Stomach smooth muscle (tissue), 2 donors: ENCODE measurements at regions not wholly inside any gene's neighbourhood (a gene's known extent, or its start where the extent isn't known, plus 50 kb on each side); places are given as distances from the start of the nearest gene placed in this dataset.
A peak's percentile ranks its signal among the peaks of the same experiment; 100 is the strongest.

Source experiments
- H3K27ac ChIP-seq: one replicate; pipeline ENCODE4 v1.7.0; 2013; ENCODE audit warnings: mild to moderate bottlenecking, low read length, inconsistent platforms
- H3K27me3 ChIP-seq, 2 donors: one replicate each; pipeline ENCODE4 v1.7.0; 2013; ENCODE audit warnings: low read length in 2 of 2; ENCODE audit not compliant: insufficient read depth in 2 of 2, control insufficient read depth in 1 of 2
- H3K36me3 ChIP-seq, 2 donors: one replicate each; pipeline ENCODE4 v1.7.0; 2013; ENCODE audit warnings: low read length in 2 of 2; ENCODE audit not compliant: control insufficient read depth in 2 of 2, insufficient read depth in 2 of 2
- H3K4me1 ChIP-seq: one replicate; pipeline ENCODE4 v1.7.0; 2013; ENCODE audit warnings: low read length; ENCODE audit not compliant: control insufficient read depth, insufficient read depth
- H3K4me3 ChIP-seq, 2 donors: one replicate each; pipeline ENCODE4 v1.7.0; 2013; ENCODE audit warnings: low read length in 2 of 2
- H3K9ac ChIP-seq, 2 donors: one replicate each; pipeline ENCODE4 v1.7.0; 2013; ENCODE audit warnings: low read length in 2 of 2, mild to moderate bottlenecking in 1 of 2
- H3K9me3 ChIP-seq, 2 donors: one replicate each; pipeline ENCODE4 v1.7.0; 2013; ENCODE audit warnings: low read length in 2 of 2; ENCODE audit not compliant: control insufficient read depth in 2 of 2
- donor health status: healthy.
- donor health status: Pancreatic carcinoma.

DNA sequence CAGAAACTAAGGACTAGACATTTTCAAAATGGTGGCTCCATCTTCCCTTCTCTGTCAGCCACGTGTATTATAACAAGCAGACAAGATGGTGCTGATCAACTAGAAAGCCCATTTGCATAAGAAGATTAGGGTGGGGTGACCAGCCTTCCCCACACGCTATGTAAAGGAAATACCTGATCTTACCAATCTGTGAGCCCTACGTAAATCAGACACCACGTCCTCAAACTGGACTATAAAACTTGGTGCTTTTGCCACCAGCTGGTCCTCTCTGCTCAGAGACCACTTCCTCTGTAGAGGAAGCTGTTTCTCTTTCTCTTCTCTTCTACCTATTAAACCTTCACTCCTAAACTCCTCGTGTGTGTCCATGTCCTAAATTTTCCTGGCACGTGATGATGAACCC is 101.1 kb upstream of the PLEKHG7 start:
- Histone ChIP-seq H3K9me3 (no peaks in the 10 kb centered on the region), H3K9ac (no peak overlapping the region), H3K36me3 (no peaks in the 10 kb centered on the region), H3K27ac (no peak overlapping the region), H3K4me3 (no peak overlapping the region), H3K4me1 (no peaks in the 10 kb centered on the region), H3K27me3 (no peaks in the 10 kb centered on the region)

DNA sequence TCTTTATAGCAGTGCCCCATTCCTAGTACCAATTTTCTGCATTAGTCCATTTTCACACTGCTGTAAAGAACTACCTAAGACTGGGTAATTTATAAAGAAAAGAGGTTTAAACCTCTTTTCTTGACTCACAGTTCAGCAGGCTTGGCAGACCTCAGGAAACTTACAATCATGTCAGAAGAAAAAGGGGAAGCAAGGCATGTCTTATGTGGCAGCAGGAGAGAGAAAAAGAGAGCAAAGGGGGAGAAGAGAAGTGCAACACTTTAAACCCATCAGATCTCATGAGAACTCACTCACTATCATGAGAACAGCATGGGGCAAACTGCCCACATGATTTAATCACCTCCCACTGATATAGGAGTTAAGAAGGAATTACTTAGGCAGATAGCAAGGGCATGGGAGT is 101.6 kb upstream of the PLEKHG7 start:
- no peak overlapping the region for H3K27ac ChIP-seq

GRCh38 chr12:92600052-92600451 is 102.7 kb upstream of the PLEKHG7 start:
- Histone ChIP-seq H3K36me3 (no peaks in the 10 kb centered on the region), H3K27ac (no peak overlapping the region), H3K9ac (no peak overlapping the region), H3K4me1 (peaks cover 2% of the 10 kb centered on the region), H3K27me3 (no peaks in the 10 kb centered on the region), H3K4me3 (no peak overlapping the region), H3K9me3 (no peaks in the 10 kb centered on the region)

More for the DNA sequence above, 101.6 kb upstream of the PLEKHG7 start:
- H3K4me3 ChIP-seq = no peak overlapping the region
- H3K4me1 ChIP-seq = peaks cover 2% of the 10 kb centered on the region
- H3K9me3 ChIP-seq = no peaks in the 10 kb centered on the region
- no peaks in the 10 kb centered on the region for H3K36me3 ChIP-seq
- H3K9ac ChIP-seq = no peak overlapping the region
- no peaks in the 10 kb centered on the region for H3K27me3 ChIP-seq

DNA sequence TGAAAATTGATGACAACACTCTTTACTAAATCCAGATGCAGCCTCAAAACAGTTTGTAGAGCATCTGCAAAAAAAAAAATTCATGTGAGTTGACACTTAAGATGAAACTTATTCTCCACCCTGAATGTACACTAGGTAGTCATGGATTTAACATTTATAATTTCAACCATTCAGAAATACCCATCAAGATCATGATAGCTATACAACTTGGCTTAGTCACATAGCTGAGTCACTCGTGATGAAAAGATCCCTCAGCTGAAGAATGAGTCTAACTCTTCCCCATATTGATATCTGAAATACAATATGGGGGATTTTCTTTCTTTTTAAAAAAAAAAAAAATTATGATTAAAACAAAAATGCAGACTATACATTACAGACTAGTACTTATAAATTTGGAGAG is 104.8 kb upstream of the PLEKHG7 start:
- H3K9ac ChIP-seq = no peak overlapping the region
- no peaks in the 10 kb centered on the region for H3K36me3 ChIP-seq
- no peaks in the 10 kb centered on the region for H3K9me3 ChIP-seq
- H3K27me3 ChIP-seq = no peaks in the 10 kb centered on the region
- peaks cover 2% of the 10 kb centered on the region for H3K4me1 ChIP-seq
- H3K4me3 ChIP-seq = no peak overlapping the region
- no peak overlapping the region for H3K27ac ChIP-seq

- H3K4me1 ChIP-seq = peaks cover 2% of the 10 kb centered on the region
- no peaks in the 10 kb centered on the region for H3K36me3 ChIP-seq
- no peaks in the 10 kb centered on the region for H3K9me3 ChIP-seq
- no peak overlapping the region for H3K27ac ChIP-seq
- no peak overlapping the region for H3K4me3 ChIP-seq
- H3K27me3 ChIP-seq = no peaks in the 10 kb centered on the region
- H3K9ac ChIP-seq = no peak overlapping the region
These were observed 105.7 kb upstream of the PLEKHG7 start for GRCh38 chr12:92597118-92597517.

DNA sequence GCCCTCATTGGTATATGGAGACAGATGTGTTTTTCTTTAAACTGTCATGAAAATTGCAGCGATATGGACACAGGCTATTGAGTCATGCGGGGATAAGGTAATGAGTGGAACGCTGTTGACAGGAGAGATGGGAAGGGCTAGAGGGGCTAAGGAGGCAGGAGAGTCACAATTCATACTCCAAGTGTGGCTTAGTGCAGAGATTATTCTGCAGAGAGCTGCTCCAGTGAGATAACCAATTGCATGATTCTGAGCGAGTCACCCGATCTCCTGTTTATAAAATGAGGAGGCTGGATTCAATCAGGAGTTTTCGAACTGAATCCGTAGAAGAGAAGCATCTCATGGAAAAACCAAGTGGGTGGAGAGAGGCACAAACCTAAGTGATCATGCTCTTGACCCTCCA is 106.4 kb upstream of the PLEKHG7 start:
- Histone ChIP-seq H3K9me3 (no peaks in the 10 kb centered on the region), H3K4me3 (no peak overlapping the region), H3K36me3 (no peaks in the 10 kb centered on the region), H3K27ac (no peak overlapping the region), H3K27me3 (no peaks in the 10 kb centered on the region), H3K4me1 (peaks cover 2% of the 10 kb centered on the region), H3K9ac (no peak overlapping the region)

GRCh38 chr12:92595663-92596062 is 107.1 kb upstream of the PLEKHG7 start:
- no peaks in the 10 kb centered on the region for H3K36me3 ChIP-seq
- peaks cover 2% of the 10 kb centered on the region for H3K4me1 ChIP-seq
- H3K27ac ChIP-seq = no peak overlapping the region
- no peaks in the 10 kb centered on the region for H3K9me3 ChIP-seq
- no peak overlapping the region for H3K9ac ChIP-seq
- H3K4me3 ChIP-seq = no peak overlapping the region
- no peaks in the 10 kb centered on the region for H3K27me3 ChIP-seq

GRCh38 chr12:92593734-92594402 is 108.9 kb upstream of the PLEKHG7 start:
- H3K4me1 ChIP-seq = peaks cover 2% of the 10 kb centered on the region
- H3K36me3 ChIP-seq = no peaks in the 10 kb centered on the region
- H3K4me3 ChIP-seq = no peak overlapping the region
- no peak overlapping the region for H3K27ac ChIP-seq
- no peak overlapping the region for H3K9ac ChIP-seq
- no peaks in the 10 kb centered on the region for H3K27me3 ChIP-seq
- no peaks in the 10 kb centered on the region for H3K9me3 ChIP-seq

DNA sequence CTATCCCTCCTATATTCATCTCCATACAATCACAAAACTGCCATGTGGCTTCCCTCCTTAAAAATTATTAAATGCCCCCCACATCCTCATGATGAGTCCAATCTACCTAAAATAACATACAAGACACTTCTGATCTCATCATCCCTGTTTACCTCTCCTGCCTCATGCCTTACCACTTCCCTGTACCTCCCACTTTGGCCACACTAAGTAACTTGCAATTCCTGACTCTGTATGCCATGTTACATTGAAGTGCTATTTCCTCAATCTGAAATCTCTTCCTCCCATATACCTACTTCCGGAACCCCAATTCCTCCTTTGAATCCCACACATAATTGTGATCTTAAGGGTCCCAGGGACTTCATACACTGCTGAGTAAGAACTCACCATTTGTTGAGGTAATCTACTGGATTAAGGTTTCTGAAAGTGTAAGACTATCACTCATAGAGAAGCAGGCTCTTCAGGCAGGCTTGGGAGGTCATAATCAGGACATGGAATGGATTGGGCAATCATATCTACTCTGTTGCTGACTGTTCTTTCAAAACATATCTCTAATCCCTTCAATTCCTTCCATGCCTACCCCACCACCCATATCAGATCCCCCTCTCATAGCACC is 117.6 kb upstream of the PLEKHG7 start:
- H3K27me3 ChIP-seq = no peaks in the 10 kb centered on the region
- no peaks in the 10 kb centered on the region for H3K4me1 ChIP-seq
- H3K9ac ChIP-seq = no peak overlapping the region
- no peak overlapping the region for H3K4me3 ChIP-seq
- H3K36me3 ChIP-seq = no peaks in the 10 kb centered on the region
- H3K9me3 ChIP-seq = peaks cover 0 to 5% of the 10 kb centered on the region in 2 donors
- no peak overlapping the region for H3K27ac ChIP-seq

DNA sequence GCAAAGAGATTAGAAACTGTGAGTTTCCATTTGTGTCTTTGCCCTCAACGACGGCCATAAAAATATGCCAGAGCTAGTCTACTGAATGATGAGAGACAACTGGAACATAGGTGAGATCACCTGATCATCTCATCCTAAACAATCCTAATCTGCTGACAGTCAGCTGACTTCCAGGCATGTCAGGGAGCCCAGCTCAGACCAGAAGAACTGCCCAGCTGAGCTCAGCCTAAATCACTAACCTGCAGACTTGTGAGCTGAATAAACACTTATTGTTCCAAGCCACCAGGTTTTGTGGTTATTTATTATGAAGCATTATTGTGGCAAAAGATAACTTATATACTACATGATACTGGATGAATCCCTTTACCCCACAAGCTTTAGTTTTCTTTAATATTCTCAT is 118.9 kb upstream of the PLEKHG7 start:
- H3K9me3 ChIP-seq = peaks cover 0 to 5% of the 10 kb centered on the region in 2 donors
- H3K27ac ChIP-seq = no peak overlapping the region
- H3K4me3 ChIP-seq = no peak overlapping the region
- no peak overlapping the region for H3K9ac ChIP-seq
- H3K27me3 ChIP-seq = no peaks in the 10 kb centered on the region
- no peaks in the 10 kb centered on the region for H3K36me3 ChIP-seq
- no peaks in the 10 kb centered on the region for H3K4me1 ChIP-seq

DNA sequence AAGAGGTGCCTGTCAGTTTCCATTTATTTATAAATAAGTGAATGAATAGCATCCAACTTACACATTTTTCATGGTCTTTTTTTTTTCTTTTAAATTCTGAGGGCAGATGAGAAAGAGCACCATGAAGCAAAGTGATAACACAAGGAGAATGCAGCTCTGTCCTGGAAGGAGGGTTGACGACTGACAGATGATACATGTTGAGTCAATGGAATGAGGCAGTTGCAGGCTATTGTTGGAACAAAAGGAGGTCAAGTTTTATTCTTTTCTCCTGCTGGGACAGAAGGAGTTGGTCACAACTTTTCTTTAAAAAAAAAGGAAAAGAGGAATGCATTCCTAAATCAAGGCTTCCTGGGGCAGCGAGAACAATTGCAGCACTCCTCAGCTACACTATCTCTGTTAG is 119.9 kb upstream of the PLEKHG7 start:
- Histone ChIP-seq H3K36me3 (no peaks in the 10 kb centered on the region), H3K27me3 (no peaks in the 10 kb centered on the region), H3K9ac (no peak overlapping the region), H3K9me3 (peaks cover 0 to 5% of the 10 kb centered on the region in 2 donors), H3K4me3 (peak overlapping the region in 1 of 2 donors; percentile 15), H3K27ac (no peak overlapping the region), H3K4me1 (no peaks in the 10 kb centered on the region)
